NCI-H510A treated with DMSO at 0.1 percent for 48 hours (cell line): ENCODE measurements at regions not wholly inside any gene's neighbourhood (a gene's known extent, or its start where the extent isn't known, plus 50 kb on each side); places are given as distances from the start of the nearest gene placed in this dataset.
"Not testable (repeated sequence)": the region's sequence is repeated elsewhere in the genome, so short reads cannot be mapped to it uniquely, and the experiment has no call there.

Source experiments
- DNase-seq: peaks from one replicate; lab custom pipeline; 2025; lab: John Stamatoyannopoulos, UW

GRCh38 chr17:70375406-70375805 lies 206.1 kb downstream of the KCNJ2 start:
- DNase-seq: no peak

- DNase-seq: no peak
These were observed 206.8 kb downstream of the KCNJ2 start for GRCh38 chr17:70375813-70376770.

DNA sequence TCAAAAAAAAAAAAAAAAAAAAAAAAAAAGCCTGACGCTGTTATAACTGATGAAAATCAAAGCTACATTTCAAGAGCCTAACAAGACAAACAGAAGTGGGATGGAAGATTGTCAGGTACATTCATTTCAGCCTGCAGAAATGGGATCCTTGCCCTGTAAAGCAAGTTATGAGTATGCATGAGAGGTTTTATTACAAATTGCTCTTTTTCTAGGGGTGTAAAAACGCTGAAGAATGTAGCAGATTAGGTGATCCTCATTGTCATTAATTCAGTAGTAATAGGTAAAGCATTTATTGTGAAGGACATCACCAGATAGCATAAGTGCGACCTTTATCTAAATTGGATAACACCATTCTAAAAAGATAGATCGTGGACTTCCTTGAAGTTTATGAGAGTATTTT lies 208.3 kb downstream of the KCNJ2 start:
- DNase-seq: no peak

- DNase-seq: no peak
These were observed 208.7 kb downstream of the KCNJ2 start for GRCh38 chr17:70378076-70378475.

GRCh38 chr17:70379945-70380344 lies 210.6 kb downstream of the KCNJ2 start:
- no peak for DNase-seq

- not testable (repeated sequence) for DNase-seq
These were observed 212.6 kb downstream of the KCNJ2 start for GRCh38 chr17:70381916-70382315.

DNA sequence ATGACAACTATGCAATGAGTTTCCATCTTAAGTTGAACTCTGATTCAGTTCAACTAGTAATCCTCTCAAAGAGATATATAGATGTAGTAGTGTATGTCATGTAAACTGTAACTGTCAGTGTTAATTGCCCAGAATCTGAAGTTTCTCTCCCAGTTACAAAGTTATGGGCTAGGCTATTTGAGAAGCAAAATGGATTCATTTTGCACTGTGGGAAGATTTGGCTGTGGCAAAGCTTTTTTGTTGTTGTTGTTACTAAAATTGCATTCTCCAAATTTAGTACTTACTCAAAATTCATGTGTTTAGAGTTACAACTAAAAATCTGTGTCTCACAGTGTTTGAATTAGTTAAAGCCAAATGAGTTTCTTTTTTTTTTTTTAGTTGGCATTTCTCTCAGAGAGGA lies 219.0 kb downstream of the KCNJ2 start:
- no peak for DNase-seq

DNA sequence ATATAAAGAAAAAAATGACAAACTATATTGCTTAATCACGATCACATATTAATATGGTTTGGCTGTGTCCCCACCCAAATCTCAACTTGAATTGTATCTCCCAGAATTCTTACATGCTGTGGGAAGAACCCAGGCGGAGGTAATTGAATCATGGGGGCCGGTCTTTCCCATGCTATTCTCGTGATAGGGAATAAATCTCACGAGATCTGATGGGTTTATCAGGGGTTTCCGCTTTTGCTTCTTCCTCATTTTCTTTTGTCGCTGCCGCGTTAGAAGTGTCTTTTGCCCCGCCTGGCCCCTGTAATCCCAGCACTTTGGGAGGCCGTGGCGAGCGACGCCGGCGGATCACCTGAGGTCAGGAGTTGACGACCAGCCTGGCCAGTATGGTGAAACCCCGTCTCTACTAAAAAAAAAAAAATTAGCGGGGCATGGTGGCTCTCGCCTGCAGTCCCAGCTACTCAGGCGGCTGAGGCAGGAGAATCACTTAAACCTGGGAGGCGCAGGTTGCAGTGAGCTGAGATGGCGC lies 220.0 kb downstream of the KCNJ2 start:
- DNase-seq: not testable (repeated sequence)

DNA sequence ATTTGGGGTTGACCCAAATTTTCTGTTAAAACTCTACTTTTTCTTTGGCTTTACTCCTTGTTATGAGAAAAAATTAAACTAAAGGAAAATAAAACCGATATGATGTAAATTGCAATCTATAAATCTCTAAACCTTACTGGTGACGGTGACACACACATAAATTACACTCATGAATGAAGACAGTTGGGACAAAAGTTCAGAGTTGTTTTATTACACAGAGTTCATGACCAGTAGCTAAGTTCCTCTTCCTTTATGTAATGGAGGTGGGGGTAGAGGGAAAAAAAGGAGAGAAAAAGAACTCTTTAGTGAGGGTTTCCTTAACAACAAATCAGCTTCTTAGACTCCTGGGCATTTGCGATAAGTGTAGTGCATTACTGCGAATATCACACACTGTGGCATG lies 220.7 kb downstream of the KCNJ2 start:
- DNase-seq: no peak

DNA sequence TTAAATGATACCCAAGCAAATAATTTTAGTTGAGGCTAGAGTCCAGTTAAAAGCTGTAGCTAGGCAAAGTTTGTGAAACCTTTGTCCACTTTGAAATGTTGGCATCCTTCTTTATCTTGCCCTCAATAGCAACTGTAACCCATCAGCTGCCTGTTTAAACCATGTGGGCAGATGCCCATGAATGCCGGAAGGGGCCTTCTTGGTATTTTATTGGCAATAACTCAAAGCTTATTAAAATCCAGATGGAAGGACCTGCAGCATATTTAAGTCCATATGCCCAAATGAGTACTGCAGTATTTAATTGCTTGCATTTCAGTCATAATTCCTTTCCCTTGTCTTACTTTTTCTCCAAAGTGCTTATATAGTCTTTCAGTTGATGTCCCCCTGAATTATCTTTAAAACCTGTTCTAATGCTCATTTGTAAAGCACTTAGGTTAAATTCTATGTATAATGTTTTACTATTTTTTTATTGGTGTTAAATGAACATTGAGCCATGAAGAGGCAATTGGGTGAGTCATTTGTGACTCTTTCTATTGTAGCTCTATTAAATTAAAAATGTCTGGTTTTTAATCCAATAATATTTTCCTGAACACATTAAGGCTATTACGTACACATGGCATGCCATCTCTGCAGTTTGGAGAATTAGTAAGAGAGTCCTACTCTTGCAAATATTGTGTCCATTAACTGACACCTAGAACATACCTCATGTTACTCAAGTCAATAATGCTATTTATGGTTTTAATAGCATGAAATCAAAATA lies 225.3 kb downstream of the KCNJ2 start:
- no peak for DNase-seq

- no peak for DNase-seq
These were observed 236.3 kb downstream of the KCNJ2 start for GRCh38 chr17:70405492-70406220.

DNA sequence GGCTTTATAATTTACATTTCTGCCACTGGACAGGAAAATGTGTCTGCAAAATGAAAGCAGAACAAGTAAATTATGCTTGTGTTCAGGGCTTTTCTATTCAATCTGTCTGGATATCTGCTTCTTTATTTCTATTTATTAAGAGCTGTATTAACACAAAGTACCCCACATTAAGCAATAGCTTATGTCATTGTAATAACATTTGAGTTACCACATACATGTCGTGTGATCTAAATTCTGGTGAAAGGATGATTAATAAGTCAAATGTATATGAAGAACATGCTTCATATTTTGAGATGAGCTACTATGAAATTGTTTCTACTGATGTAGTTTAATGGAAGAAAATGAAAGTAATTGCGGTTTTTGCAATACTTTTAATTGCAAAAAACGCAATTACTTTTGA lies 238.2 kb downstream of the KCNJ2 start:
- no peak for DNase-seq

GRCh38 chr17:70408768-70409167 lies 239.4 kb downstream of the KCNJ2 start:
- DNase-seq: no peak

- no peak for DNase-seq
These were observed 245.0 kb downstream of the KCNJ2 start for GRCh38 chr17:70414300-70414699.

GRCh38 chr17:70420861-70421445 lies 251.6 kb downstream of the KCNJ2 start:
- DNase-seq: no peak

- no peak for DNase-seq
These were observed 253.5 kb downstream of the KCNJ2 start for GRCh38 chr17:70422862-70423261.

DNA sequence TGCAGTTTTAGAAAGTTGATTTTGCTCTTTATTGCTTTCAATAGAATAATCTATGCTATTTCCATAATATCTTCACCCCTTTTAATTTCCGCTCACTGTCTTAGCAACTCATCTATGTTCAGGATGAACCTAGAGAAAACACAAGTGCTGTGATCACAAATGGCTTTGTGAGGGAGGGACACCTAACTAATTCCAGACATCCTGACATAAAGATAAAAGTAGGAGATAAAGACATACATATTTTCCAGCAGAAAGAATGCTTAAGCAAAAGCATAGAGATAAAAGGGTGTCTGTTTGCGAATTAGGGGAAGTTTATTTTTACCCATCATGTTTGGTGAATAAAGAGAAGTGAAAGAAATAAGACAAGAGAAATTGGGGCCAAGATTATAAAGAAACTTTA lies 254.2 kb downstream of the KCNJ2 start:
- DNase-seq: no peak

DNA sequence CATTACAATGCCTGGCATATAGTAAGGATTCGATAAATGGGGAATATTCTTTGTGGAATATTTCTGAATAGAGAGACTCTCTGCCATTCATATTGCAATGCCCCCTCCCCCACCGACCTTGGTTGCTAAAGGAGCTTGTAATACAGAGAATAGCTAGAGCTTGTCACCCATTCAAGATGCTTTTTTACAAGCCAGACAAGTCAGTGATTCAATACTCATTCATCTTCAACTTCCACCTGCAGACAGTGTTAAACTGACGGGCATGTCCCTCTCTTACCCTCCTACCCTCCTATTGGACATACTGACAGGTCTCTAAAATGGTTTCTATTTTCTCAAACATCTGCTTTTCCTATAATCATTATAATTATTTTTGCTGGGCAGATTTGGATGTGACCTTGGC lies 257.4 kb downstream of the KCNJ2 start:
- DNase-seq: no peak

DNA sequence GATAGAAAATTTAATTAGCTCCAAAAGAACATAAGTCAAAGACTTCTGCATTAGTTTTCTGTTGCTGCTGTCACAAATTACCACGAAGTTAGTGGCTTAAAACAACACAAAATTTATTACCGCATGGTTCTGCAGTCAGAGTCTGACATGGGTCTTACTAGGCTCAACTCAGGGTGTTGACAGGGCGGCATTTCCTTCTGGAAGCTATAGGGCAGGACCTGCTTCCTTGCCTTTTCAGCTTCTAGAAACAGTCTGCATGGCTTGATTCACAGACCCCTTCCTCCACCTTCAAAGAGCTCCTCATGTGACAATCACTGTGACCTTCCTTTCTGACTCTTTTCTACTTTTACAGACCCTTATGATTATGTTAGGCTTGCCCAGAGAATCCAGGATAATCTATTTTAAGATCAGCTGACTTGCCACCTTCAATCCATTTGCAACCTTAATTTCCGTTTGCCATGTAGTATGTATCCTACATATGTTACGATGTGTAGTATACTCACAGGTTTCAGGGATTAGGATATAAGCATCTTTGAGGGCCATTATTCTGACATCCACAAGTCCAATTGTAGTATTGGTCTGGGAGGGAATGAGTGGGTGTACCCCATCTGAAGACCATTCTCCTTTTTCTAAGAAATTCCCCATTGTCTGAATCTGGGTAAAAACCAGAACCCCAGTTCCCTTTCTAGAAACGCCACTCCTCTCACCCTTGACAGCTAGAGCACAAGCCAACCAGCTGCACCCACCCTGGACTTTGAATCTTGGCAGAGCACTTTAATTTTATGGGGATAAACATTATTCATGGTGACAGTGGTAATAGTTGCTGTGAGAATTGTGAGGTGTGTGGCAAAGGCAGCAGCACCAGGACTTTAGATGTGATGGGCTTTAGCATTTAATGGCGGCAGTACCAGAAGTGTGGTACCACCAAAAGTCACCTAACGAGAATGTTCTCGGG lies 265.5 kb downstream of the KCNJ2 start:
- no peak for DNase-seq

GRCh38 chr17:70437656-70438055 lies 268.3 kb downstream of the KCNJ2 start:
- no peak for DNase-seq

- no peak for DNase-seq
These were observed 277.1 kb downstream of the KCNJ2 start for GRCh38 chr17:70446446-70446845.
